ENCODE measurements at regions not wholly inside any gene's neighbourhood (a gene's known extent, or its start where the extent isn't known, plus 50 kb on each side); places are given as distances from the start of the nearest gene placed in this dataset.
A peak's percentile ranks its signal among the peaks of the same experiment; 100 is the strongest.

- FAIRE-seq (no peak), DNase-seq (ENCODE audit: low spot score) (no peak), ATAC-seq (no peak)
- in situ Hi-C loops (cut with HindIII; ENCODE audit: extremely low pct_ligation_motif_present, low pct_unique_long_range_greater_than_20kb) (no loop called here), intact Hi-C loops (cut with micrococcal nuclease; ENCODE audit: unreplicated experiment) (no loop called here)
- POLR2A ChIA-PET = no interaction called here
- BruUV-seq (replicated peaks) = no TSS peak
- CTCF ChIA-PET (ENCODE audit: low intra/inter-chr PET ratio, low total read pairs) = no interaction called here
- no peaks in the 10 kb centered on the region for H3K27me3 ChIP-seq (ENCODE audit: control insufficient read depth in 1 of 2, insufficient read depth in 2 of 2, low read length in 2 of 2)
- H3K4me2 ChIP-seq (ENCODE audit: low read depth, low read length) = no peak overlapping the region
- H3K79me2 ChIP-seq (ENCODE audit: insufficient read depth, low read length) = no peaks in the 10 kb centered on the region
- no peak overlapping the region for H3K4me3 ChIP-seq (replicated peaks in 1 of 3; ENCODE audit: insufficient read depth in 1 of 3, low read depth in 2 of 3, low read length in 3 of 3)
- TF ChIP-seq RFX1 (IDR thresholded peaks at IDR 0.05) (peak; percentile 47; the same call in 1 of the 2 replicates), MXD1 (CRISPR knock-in tag; IDR thresholded peaks at IDR 0.05) (no peak)
- WGBS (ENCODE audit: low lambda C conversion rate) = 8% methylated on average over 5 of the region's 5 CpGs
- no peak overlapping the region for H2AFZ ChIP-seq (ENCODE audit: low read length)
- H3K9ac ChIP-seq (ENCODE audit: insufficient read depth, low read depth, low read length) = no peak overlapping the region
- H3K4me1 ChIP-seq (ENCODE audit: insufficient read depth, low read length) = no peaks in the 10 kb centered on the region
- peaks cover 83% of the 10 kb centered on the region for H3K9me3 ChIP-seq (ENCODE audit: low read length)
- no peak overlapping the region for H3K27ac ChIP-seq (ENCODE audit: extremely low read length, insufficient read depth, low read length)
- no peaks in the 10 kb centered on the region for H4K20me1 ChIP-seq (ENCODE audit: insufficient read depth, low read length)
- no peaks in the 10 kb centered on the region for H3K36me3 ChIP-seq (replicated peaks in 1 of 2; ENCODE audit: control insufficient read depth in 1 of 2, insufficient read depth in 2 of 2, low read length in 2 of 2)
These were observed 715.0 kb downstream of the TFAP2A start for GRCh38 chr6:9699888-9700287.

GRCh38 chr6:9697263-9697931, 717.5 kb downstream of the TFAP2A start:
- WGBS (ENCODE audit: low lambda C conversion rate) = 2% methylated on average over 7 of the region's 7 CpGs
- no peak for DNase-seq (ENCODE audit: low spot score)
- CTCF ChIA-PET (ENCODE audit: low intra/inter-chr PET ratio, low total read pairs) = no interaction called here
- POLR2A ChIA-PET = no interaction called here
- H3K27me3 ChIP-seq (ENCODE audit: control insufficient read depth in 1 of 2, insufficient read depth in 2 of 2, low read length in 2 of 2) = no peaks in the 10 kb centered on the region
- BruUV-seq (replicated peaks) = no TSS peak
- H3K4me1 ChIP-seq (ENCODE audit: insufficient read depth, low read length) = no peaks in the 10 kb centered on the region
- no peak overlapping the region for H2AFZ ChIP-seq (ENCODE audit: low read length)
- no peaks in the 10 kb centered on the region for H4K20me1 ChIP-seq (ENCODE audit: insufficient read depth, low read length)
- no peaks in the 10 kb centered on the region for H3K79me2 ChIP-seq (ENCODE audit: insufficient read depth, low read length)
- no peak for FAIRE-seq
- H3K36me3 ChIP-seq (replicated peaks in 1 of 2; ENCODE audit: control insufficient read depth in 1 of 2, insufficient read depth in 2 of 2, low read length in 2 of 2) = no peaks in the 10 kb centered on the region
- no peak overlapping the region for H3K4me2 ChIP-seq (ENCODE audit: low read depth, low read length)
- H3K9me3 ChIP-seq (ENCODE audit: low read length) = peaks cover 89% of the 10 kb centered on the region
- intact Hi-C loops (cut with micrococcal nuclease; ENCODE audit: unreplicated experiment) = no loop called here
- H3K9ac ChIP-seq (ENCODE audit: insufficient read depth, low read depth, low read length) = no peak overlapping the region
- no peak overlapping the region for H3K27ac ChIP-seq (ENCODE audit: extremely low read length, insufficient read depth, low read length)
- H3K4me3 ChIP-seq (replicated peaks in 1 of 3; ENCODE audit: insufficient read depth in 1 of 3, low read depth in 2 of 3, low read length in 3 of 3) = no peak overlapping the region
- no peak for ATAC-seq
- in situ Hi-C loops (cut with HindIII; ENCODE audit: extremely low pct_ligation_motif_present, low pct_unique_long_range_greater_than_20kb) = no loop called here
- TF ChIP-seq ZNF263 (CRISPR knock-in tag; IDR thresholded peaks at IDR 0.05) (no peak), E2F5 (CRISPR knock-in tag; conservative IDR thresholded peaks at IDR 0.05) (no peak), SNAPC4 (CRISPR knock-in tag; IDR thresholded peaks at IDR 0.05) (no peak), MAZ (IDR thresholded peaks at IDR 0.05; ENCODE audit: borderline replicate concordance, low read depth, low read length) (no peak), MAZ (CRISPR knock-in tag; IDR thresholded peaks at IDR 0.05; ENCODE audit: low read depth) (no peak), SP1 (IDR thresholded peaks at IDR 0.05) (no peak), SP1 (CRISPR knock-in tag; IDR thresholded peaks at IDR 0.05) (no peak), ZNF569 (CRISPR knock-in tag; IDR thresholded peaks at IDR 0.05; ENCODE audit: borderline replicate concordance) (no peak), FOSL1 (CRISPR knock-in tag; IDR thresholded peaks at IDR 0.05; ENCODE audit: borderline replicate concordance) (no peak), RFX1 (IDR thresholded peaks at IDR 0.05) (no peak)

Measured in HepG2 (cell line).